ENCODE measurements at regions not wholly inside any gene's neighbourhood (a gene's known extent, or its start where the extent isn't known, plus 50 kb on each side); places are given as distances from the start of the nearest gene placed in this dataset.

DNA sequence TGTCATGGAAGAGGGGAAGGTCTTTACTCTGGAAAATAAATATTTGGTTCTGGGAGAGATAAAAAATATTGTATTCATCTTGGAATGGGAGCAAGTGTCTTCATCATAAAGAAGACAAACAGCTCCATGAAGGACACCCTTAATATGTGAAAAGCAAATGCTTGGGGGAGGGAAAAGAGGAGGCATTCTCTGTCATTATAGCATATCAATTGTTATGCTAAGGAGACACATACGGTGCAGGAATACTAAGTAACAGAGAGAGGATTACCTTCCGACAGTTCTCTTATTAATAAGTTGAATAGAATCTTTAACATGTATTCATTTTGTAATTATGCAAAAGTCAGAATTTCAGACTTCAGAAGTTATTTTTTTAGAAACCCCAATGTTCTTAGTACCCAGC, 634.4 kb downstream of the UTRN start:
- H2BK20ac ChIP-seq (ENCODE audit: low read length): no peak overlapping the region
- ChIA-PET CTCF (ENCODE audit: partially characterized antibody) (interaction anchor here (1.7 kb wide), 1 partner anchor 13 kb away, joined by 5 read pairs; no protein-coding TSS in a partner anchor), POLR2A (ENCODE audit: partially characterized antibody) (no interaction called here)
- no peak overlapping the region for H3K18ac ChIP-seq (ENCODE audit: extremely low read depth, low read length)
- no peaks in the 10 kb centered on the region for H3K79me2 ChIP-seq (ENCODE audit: control insufficient read depth in 1 of 2, insufficient read depth in 2 of 2, low read length in 2 of 2)
- H3K27me3 ChIP-seq (replicated peaks in 1 of 4; ENCODE audit: control insufficient read depth in 3 of 4, extremely low read depth in 1 of 4, insufficient read depth in 3 of 4, low read length in 3 of 4): peaks cover 0 to 2% (median 0%) of the 10 kb centered on the region in 4 experiments; a peak in 1 of 7 replicates
- no peak overlapping the region for H4K91ac ChIP-seq (replicated peaks; ENCODE audit: insufficient read length, low read length)
- TF ChIP-seq POU5F1 (IDR thresholded peaks at IDR 0.05; ENCODE audit: low read depth, low read length): 0 out of 2 replicates have a peak, but pooled peaks have one; percentile 33
- TF ChIP-seq EZH2 (IDR thresholded peaks at IDR 0.05; ENCODE audit: low read depth, low read length, severe bottlenecking): no peak
- no peak overlapping the region for H3K4ac ChIP-seq (replicated peaks; ENCODE audit: insufficient read length, low read depth, low read length)
- H4K8ac ChIP-seq (ENCODE audit: extremely low read depth, insufficient read depth, low read length): no peak overlapping the region
- no peak overlapping the region for H3K9ac ChIP-seq (replicated peaks in 1 of 4; ENCODE audit: extremely low read depth in 1 of 4, low read depth in 3 of 4, low read length in 3 of 4)
- H2BK15ac ChIP-seq (ENCODE audit: low read length): no peak overlapping the region
- no peak overlapping the region for H2AFZ ChIP-seq (ENCODE audit: low read length)
- H3K4me2 ChIP-seq (ENCODE audit: insufficient read depth in 1 of 2, low read depth in 2 of 2, low read length in 2 of 2): peak overlapping the region in 1 of 2 experiments; percentile 23; a peak in 2 of 4 replicates
- H2BK120ac ChIP-seq (replicated peaks; ENCODE audit: low read depth, low read length): no peak overlapping the region
- H2BK12ac ChIP-seq (ENCODE audit: low read depth, low read length): no peak overlapping the region
- peak overlapping the region in 1 of 4 experiments; percentile 31; a peak in 1 of 8 replicates for H3K4me3 ChIP-seq (ENCODE audit: extremely low read depth in 1 of 4, insufficient read depth in 2 of 4, low read depth in 3 of 4, low read length in 4 of 4)
- H3K14ac ChIP-seq (ENCODE audit: insufficient read length): no peak overlapping the region
- H2BK5ac ChIP-seq (ENCODE audit: low read depth, low read length): no peak overlapping the region
- no peaks in the 10 kb centered on the region for H4K20me1 ChIP-seq (replicated peaks in 1 of 2; ENCODE audit: control insufficient read depth in 1 of 2, insufficient read depth in 2 of 2, low read length in 2 of 2)
- H3K56ac ChIP-seq (replicated peaks; ENCODE audit: insufficient read length, low read depth, low read length): no peak overlapping the region
- peaks cover 2 to 9% (median 6%) of the 10 kb centered on the region in 4 experiments; a peak in 6 of 7 replicates for H3K4me1 ChIP-seq (replicated peaks in 1 of 4; ENCODE audit: control insufficient read depth in 3 of 4, insufficient read depth in 4 of 4, low read length in 3 of 4)
- WGBS, 2 experiments (ENCODE audit: extremely low coverage in 1 of 2, insufficient coverage in 1 of 2, insufficient read length in 1 of 2, insufficient replicate concordance in 2 of 2, low coverage in 1 of 2, low lambda C conversion rate in 2 of 2, missing lambda C conversion rate in 1 of 2): 36% methylated on average over 2 of the region's 2 CpGs; no CpG with 5 or more reads in 1 of the 2 experiments
- H3K23ac ChIP-seq (ENCODE audit: insufficient read length): no peak overlapping the region
- H3K36me3 ChIP-seq (ENCODE audit: control insufficient read depth in 2 of 4, insufficient read depth in 4 of 4, low read length in 3 of 4): no peaks in the 10 kb centered on the region
- no peak overlapping the region for H2AK5ac ChIP-seq (ENCODE audit: low read depth, low read length)
- no peak overlapping the region for H3K27ac ChIP-seq (ENCODE audit: low read depth, low read length)
- no peak for DNase-seq (ENCODE audit: low read depth in 1 of 2, low spot score in 2 of 2)
- H3K79me1 ChIP-seq (ENCODE audit: low read depth, low read length): no peaks in the 10 kb centered on the region
- no peak overlapping the region for H4K5ac ChIP-seq (ENCODE audit: insufficient read length, low read depth, low read length)
- no peak for FAIRE-seq
- H3K23me2 ChIP-seq (ENCODE audit: low read depth, low read length): no peaks in the 10 kb centered on the region
- H3K9me3 ChIP-seq (ENCODE audit: insufficient read depth in 2 of 2, low read depth in 1 of 2, low read length in 1 of 2): peaks cover 8 to 9% of the 10 kb centered on the region in 2 experiments; a peak in 3 of 4 replicates

Data from H1 (cell line).